ENCODE measurements at regions not wholly inside any gene's neighbourhood (a gene's known extent, or its start where the extent isn't known, plus 50 kb on each side); places are given as distances from the start of the nearest gene placed in this dataset.
"Not testable (repeated sequence)": the region's sequence is repeated elsewhere in the genome, so short reads cannot be mapped to it uniquely, and the experiment has no call there.

DNA sequence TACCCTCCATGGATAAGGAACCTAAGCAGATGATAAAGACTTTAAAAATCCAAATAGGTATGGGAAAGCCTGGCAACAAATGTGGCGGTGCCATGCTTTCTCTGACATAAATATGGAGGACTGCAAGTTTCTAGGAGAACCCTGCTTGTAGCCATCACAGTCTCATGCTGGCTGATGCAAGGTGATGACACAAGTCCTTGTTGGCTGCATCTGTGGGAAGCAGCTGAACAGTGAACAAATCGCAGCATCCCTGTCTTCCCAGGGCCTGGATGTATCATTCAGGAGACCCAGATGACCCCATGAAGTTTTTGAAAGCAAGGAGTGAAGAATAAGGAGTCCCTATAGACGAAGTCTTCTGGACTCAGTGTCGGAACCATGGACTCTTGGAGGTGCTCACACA is 234.4 kb upstream of the HS3ST1 start:
- no peak for DNase-seq

DNA sequence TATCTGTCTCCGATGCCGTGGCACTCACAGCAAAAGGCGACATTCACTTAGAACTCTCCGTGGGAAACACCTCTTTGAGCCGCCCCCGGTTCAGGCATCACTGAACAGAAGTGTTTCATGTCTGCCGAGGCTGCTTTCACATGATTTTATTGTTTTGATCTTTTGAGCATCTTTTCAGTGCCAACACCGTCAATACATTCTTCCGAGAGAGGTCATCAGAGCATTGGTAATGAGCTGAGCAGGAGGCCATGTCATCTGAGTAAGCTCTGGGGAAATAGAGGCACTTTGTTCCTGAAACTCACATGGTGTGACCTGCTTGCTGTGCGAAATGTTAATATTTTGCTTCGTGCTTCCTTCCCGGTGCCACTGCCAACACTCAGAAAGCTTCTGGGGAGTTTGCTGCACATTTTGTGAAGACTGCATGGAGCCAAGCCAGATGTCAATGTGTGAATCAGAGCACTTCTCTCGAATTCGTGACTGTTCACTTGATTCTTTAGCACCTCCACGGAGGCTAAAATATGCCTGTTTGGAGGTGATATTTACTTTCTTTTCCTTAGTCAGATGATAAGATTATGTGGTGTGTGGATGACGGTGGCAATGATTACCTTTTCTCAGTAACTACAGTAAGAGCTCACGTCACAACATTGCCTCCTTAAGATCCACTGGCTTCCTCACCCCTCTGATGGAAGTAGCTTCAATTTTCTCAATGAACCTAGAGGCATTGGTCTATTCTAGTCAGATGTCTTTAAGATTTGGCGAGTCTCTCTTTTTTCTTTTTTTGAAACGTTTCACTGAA is 222.3 kb upstream of the HS3ST1 start:
- DNase-seq = no peak

DNA sequence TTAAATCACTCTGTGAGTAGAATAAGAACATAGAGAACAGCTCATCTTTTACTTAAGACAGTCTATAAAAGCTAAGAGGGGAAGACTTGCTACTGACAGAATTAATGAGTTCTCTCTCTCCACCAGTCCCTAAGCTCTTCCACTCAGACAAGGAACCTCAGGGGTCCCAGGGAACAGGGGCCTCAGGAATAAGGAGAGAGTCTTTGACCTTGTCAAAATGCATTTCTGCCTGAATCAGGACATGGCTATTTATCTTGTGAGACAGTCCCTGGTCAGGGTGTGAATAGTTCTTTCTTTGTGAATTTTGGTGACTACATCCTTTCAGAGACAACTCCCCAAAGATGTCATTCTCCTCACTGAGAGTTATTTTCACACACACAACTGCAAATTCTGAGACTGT is 218.7 kb upstream of the HS3ST1 start:
- DNase-seq = no peak

DNA sequence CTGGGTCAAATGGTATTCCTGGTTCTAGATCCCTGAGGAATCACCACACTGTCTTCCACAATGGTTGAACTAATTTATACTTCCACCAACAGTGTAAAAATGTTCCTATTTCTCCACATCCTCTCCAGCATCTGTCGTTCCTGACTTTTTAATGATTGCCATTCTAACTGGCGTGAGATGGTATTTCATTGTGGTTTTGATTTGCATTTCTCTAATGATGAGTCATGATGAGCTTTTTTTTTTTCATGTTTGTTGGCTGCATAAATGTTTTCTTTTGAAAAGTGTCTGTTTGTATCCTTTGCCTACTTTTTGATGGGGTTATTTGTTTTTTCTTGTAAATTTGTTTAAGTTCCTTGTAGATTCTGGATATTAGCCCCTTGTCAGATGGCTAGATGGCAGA is 214.4 kb upstream of the HS3ST1 start:
- not testable (repeated sequence) for DNase-seq

DNA sequence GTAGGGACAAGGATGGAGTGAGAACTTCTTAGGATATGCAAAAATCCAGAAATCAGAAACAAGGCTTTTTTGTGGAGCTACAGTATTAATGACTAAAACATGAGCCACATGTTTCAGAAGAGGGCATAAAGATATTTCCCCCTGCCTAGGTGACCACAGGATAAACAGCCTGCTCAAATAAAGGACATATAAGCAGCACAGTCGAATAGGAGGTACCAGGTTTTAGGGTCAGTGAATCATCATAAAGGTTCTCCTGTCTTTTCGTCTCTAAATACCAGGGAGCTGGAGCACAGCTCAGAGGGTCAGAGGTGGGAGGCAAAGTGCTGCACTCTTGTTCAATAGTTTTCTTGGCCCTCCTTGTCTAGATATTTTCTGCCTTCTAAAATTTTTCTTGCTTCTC is 211.9 kb upstream of the HS3ST1 start:
- DNase-seq = no peak

DNA sequence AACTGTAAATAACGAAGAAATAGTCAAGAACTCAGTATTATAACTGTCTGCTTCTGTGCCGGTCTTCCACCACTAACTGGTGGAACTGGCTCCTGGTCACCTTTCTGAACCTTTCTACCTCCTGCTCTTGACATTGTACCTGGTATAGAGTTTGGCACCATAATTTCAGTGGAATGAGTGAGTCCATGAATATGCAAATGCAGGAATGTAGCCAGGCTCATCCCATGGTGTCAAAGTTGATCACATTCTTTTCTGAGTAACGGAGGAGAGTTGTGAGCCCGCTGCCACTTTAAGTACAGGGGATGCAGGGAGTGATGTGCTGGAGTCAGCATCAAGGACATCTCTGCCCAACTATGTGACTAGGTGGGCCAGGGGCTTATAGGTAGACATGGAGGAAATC is 207.9 kb upstream of the HS3ST1 start:
- DNase-seq = no peak

DNA sequence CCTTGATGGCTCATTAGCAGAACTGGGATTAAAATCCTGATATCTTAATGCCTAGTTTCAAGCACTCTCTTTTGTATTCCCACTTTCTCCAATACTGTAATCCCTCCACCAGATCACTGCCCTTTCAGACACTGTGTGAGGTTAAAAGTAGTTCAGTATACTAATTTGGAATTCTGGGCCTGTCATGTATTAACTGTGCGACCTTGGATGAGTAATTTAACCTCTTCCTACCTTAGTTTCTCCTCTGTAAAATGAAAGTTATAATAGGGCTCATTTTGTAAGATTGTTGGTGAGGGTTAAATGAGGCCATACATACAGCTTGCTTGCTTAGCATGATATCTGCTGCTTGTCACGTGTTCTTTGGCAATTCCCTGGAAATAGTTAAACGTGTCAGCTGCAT is 207.3 kb upstream of the HS3ST1 start:
- DNase-seq = no peak

DNA sequence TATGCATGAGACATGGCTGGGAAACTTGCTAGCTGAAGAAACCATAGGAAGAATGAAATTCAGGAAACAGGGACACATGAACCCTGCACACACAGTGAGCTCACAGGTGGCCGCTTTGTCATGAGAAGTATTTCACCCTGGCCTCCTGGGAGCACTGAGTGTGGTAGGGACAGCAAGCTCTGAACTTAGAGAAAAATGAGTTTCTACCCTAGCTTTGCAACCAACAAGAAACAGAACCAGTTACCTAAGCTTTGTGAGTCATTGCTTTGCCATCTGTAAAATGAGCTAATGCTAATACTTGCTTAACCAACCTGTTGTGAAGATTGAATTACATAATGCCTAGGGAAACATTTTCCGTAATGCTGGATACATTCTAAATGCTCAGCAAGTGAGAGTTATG is 206.6 kb upstream of the HS3ST1 start:
- DNase-seq = no peak

DNA sequence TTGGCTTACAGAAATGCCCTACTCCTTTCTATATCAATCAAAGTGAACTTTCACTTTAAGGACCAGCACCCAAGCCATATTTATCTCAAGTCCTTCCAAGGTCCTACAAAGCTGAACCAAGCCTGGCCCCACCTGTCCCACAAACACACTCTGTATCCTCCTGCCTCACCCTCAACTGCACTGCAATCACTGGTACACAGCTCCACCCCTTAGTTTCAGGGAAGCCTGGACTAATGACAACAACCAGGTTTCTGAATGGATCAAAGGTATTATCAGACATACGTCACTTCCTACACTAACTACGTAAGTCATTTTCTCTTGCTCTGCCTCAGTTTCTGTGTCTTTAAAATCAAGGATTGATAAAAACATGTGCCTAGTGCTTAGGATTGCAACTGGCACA is 205.6 kb upstream of the HS3ST1 start:
- DNase-seq = no peak

DNA sequence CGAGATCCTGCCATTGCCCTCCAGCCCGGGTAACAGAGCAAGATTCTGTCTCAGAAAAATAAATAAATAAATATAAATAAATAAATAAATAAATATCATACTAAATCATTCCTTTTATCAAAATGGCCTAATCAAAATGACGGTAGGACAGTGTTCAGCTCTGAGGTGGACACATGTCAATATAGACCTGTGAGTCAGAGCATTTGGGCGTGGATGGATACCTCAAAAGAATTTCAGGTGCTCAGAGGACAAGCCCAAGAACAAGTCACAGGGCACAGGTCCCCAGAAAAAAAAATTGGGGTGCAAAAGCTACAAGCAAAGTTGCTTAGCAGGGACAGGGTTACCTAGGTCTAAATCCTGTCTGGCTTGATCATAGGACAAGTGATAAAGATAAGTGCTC is 204.7 kb upstream of the HS3ST1 start:
- DNase-seq = no peak

DNA sequence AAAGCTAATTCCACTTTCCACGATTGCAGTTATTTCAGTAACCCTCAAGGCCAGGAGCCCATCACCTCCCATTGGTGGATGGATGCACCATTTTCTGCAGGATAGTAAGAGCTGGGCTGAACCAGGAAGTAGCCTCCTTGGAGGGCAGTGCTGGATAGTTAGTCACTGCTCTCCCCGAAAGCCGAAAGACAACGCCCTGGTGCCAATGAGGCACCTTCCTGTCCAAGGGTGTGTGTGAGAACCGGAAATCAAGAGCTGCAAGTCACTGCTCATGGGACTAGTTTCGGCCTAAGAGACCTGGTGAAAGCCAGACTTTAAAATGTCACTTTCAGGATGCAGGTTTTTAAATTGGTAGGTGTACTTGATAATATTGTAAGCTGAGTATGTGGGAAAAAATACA is 203.8 kb upstream of the HS3ST1 start:
- DNase-seq = no peak

DNA sequence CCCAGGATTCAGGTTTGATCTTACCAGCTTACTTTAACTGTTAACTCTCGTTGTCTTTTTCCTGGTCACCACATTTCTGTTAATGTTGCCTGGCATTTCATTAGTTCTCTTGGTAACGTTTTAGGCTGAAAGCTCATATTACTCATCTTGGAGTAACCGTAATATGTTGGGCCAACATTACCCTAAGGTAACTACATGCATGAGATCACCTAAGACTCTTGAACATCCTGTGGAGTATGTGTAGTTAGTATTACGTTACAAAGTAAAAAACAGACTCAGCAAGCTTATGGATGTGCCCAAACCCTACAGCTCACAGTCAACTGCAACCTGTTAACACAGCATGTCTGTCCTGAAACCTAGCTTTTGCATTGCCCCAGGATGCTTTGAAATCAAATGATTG is 203.3 kb upstream of the HS3ST1 start:
- DNase-seq = no peak

DNA sequence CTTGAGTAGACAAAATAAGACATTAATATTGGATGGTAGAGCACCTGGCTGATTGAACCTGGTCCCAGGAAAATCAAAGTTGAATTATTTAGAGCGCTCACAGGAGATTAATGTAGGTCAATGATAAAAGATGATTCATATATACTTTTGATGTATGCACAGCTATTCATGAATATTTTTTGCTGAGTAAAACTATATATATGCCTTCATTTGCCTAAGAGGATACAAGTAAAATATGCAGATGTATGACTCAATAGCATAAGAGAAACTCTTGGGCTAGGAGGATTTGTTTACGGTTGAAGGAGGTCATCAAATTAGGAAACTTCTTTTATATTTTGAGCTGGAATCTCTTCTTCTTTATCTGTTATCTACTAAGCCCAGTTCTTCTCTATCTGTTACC is 202.7 kb upstream of the HS3ST1 start:
- no peak for DNase-seq

DNA sequence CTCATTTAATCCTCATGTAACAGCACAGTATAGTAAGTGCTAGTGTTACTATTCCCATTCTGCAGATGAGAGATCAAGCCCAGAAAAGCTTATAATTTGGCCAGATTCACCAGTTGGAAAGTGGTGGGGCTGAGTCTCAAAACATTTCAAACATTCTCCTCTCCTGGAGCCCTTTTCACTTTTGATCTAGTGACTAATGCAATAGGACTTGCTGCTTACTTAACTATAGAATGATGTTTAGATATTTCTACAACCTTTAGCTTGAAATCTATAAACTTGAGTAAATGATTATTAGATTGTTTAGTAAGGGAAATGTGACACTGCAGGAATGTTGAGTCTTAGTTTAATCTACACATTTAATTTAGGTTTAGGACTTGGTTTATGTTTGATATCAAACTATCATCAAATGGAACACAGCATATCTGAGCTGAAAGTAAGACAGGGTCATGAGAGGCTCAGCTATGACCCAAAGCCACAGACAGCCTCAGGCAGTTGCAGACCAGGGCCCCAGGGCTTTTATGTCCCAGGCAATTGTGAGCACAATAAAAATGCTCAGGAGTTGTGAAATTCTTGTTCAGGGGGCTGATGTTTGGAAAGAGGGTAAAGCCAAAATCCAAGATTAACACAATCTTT is 199.5 kb upstream of the HS3ST1 start:
- no peak for DNase-seq

DNA sequence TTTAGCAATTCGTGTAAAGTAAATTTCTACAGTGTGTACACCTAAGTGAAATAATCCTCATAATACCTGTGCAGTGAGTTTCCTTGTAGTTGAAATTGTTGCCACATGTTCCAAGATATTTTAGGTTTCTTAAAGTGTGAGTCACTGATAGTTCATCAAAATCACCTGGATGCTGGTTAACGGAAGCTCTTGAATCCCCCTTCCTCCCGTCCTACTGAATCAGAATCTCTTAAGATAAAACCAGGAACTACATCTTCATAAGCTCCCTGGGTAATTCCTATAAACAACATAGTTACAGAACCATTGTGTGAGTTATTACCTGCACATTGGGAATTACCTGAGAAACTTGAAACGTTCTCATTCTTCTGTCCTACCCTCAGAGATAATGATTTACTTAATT is 197.4 kb upstream of the HS3ST1 start:
- no peak for DNase-seq

DNA sequence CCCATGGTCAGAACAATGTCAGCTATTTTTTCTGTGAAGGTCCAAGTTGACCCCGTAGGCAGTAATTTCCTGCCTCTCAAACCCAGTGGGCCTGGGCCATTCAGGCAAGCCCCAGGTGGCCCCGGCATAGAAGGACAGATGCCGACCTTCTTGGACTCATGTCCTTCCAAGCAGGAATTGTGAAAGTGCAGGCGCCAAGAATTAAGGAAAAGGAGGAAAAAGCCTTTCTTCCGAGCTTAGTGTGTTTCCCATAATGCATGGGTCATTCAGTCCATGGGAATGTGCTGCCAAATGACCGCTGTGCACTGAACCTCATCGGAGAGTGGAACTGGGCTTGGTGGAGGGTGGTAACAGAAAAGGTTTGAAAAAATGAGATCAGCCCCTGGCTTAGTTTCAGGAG is 196.5 kb upstream of the HS3ST1 start:
- DNase-seq = no peak

DNA sequence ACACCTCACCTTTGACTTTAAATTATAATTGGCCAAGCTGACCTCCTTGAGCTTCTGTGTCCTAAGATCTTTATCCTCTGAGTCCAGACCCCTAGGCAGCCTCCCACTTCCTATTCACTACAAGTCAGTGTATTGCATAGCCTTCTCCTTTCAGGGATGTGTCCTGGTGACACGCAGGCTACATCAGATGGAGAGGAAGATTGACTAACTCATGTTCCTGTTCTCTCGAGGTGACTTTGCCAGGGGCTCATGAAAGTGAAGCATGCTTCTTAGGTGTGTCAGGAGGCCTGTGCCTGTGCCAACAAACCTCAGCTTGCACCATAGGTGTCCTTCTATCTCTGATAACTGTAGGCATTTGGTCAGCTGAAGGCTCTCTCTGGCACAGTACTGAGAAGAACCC is 195.7 kb upstream of the HS3ST1 start:
- no peak for DNase-seq

DNA sequence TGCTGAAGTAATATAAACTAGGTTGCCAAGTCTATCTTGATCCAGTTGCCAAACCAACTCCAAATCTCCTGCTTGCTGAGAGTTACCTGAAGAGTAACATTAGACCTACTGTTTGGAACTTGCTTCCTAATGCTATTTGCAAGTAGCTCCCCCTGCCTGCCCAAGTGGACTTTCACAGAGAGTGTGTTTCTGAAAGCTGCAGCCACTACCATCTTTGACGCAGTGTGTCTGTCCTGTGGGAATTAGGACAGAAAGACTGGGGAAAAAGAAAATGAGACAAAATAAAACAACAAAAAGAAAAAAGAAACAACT is 195.0 kb upstream of the HS3ST1 start:
- no peak for DNase-seq

DNA sequence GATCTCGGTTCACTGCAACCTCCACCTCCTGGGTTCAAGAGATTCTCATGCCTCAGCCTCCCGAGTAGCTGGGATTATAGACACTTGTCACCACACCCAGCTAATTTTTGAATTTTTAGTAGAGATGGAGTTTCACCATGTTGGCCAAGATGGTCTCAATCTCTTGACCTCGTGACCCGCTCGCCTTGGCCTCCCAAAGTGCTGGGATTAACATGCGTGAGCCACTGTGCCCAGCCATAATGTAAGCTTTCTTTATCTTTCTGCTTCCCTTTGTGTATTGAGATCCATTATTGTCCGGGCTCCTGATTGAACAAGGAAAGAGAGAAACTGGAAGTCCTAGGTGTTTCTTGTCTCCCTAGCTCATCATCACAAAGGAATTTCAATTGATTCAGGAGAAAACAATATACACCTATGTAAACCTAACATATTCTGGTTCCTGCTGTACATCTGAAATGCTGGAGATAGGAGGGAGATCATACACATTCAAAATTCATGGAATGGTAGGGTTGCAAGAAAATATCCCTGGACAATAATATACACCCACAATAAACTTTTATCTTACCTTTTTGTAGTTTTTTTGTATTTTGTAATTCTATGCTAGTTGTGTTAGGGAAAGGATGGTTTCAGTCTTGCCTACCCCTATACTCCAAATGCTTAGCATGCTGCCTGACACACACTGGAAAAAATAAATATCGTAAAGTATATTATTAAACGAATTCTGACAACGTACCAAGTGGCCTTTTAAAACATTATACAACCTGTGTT is 194.4 kb upstream of the HS3ST1 start:
- no peak for DNase-seq

DNA sequence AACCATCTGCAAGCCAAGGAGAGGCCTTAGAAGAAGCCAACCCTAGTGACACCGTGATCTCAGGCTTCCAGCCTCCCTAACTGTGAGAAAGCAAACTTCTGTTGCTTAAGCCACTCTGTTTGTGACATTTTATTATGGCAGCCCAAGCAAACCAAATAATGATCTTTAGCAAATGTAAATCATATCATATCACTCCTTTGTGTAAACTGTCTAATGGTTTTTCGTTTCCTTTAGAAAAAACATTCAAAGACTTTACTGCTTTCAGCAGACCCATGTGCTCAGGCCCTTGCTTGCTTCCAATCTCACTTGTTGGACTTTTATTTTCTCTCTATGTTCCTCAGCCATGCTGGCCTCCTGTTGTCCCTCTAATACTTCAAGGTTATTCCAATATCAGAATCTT is 192.2 kb upstream of the HS3ST1 start:
- no peak for DNase-seq

DNA sequence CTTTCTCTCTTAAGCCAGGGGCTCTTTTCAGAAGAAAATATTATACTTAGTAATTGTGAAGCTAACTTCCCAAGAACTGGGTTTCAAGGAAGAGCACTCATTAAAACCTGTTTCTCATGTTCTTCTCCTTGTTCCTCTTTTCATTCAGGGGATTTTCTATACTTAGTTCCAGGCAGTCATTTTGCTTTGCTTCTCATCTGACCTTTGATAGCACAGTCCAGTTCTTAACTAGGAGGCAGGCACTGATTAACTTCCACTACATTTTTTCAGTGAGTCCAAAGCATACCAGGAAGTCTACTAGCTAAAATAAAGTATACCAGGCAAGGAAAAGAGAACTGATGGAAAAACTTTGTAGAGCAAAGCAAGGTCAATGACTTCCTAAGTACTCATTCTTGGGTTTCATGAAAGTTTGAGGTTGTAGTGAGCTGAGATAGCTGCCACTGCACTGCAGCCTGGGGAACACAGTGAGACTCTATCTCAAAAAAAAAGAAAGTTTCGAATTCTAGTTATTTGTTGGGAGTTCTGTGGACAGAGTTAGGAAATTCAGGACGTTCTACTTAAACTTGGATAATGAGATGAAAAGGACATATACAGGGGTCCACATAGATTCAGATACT is 190.1 kb upstream of the HS3ST1 start:
- DNase-seq = no peak

DNA sequence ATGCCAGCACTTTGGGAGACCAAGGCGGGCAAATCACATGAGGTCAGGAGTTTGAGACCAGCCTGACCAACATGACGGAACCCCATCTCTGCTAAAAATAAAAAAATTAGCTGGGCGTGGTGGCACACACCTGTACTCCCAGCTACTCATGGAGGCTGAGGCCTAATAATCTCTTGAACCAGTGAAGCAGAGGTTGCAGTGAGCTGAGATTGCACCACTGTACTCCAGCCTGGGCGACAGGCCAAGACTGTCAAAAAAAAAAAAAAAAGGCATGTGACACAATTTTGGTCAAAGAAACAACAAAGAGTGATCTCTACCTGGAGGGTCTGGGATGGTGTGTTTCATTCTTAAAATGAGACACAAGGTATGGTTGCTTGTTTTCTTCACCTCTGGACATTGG is 188.2 kb upstream of the HS3ST1 start:
- DNase-seq = no peak

DNA sequence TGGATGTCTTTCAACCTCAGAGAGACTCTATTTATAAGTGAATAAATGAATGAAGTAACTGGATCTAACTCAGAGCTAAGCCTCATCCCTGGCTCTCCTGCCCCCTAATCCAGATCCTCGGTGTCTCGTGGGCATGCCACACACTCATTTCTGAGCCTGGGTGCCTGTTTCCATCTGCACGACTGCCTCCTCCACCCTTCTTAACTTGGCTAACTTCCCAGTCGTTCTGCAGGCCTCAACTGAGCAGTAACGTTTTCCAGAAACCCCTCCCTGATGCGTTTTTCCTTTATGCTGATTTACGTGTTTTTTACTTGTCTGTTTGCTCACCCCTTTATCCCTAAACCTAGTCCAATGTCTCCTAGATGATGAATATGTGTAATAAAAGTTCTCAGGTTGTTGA is 186.9 kb upstream of the HS3ST1 start:
- DNase-seq = no peak

DNA sequence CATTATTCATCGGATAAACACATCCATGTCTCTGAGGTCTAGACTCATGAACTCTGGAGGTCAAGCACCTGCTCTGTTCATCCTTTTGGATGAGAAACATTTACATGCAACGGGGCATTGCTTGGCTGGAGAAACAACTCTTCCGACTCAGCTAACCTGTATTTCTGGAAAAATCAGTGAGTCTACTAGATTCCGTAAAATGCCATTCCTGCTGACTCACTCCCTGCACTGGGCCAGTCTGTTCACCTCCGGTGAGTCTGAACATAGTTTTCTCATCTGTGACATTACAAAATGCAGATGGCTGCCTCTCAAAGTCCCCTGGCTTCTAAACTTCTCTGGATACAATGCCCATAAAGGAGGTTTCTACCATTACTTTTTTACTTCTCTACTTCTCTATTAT is 185.7 kb upstream of the HS3ST1 start:
- DNase-seq = no peak
